Activated CD4-positive, alpha-beta T cell treated with anti-CD3 and anti-CD28 coated beads, Interleukin-2, amount 50 U/mL, for 48 hours (primary cell): ENCODE measurements at regions not wholly inside any gene's neighbourhood (a gene's known extent, or its start where the extent isn't known, plus 50 kb on each side); places are given as distances from the start of the nearest gene placed in this dataset.
"Not testable (repeated sequence)": the region's sequence is repeated elsewhere in the genome, so short reads cannot be mapped to it uniquely, and the experiment has no call there.

Experiments
- DNase-seq, 2 experiments: peaks; one replicate each; pipeline ENCODE4 v3.0.0-alpha.2; 2020

DNA sequence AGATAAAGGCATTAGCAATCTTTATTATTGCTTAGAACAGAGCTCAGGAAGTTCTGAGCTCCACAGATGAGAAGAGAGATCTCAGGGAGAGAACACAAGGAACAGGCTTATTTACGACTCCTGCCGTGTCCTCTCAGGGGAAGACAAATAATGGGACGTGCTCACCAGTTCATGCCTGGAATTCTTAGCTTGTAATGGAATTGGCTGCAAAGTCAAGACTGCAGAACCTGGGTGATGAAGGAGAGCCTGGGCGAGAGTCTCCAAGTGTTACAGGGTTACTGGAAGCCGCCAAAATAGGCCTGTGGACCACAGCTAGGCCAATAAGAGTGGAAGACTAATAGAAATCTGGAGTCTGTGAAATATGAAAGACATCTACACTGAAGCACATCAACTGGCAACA is 174.5 kb upstream of the ADAMTSL1 start:
- DNase-seq = no peak

GRCh38 chr9:18305167-18305806 is 168.7 kb upstream of the ADAMTSL1 start:
- not testable (repeated sequence) for DNase-seq

DNA sequence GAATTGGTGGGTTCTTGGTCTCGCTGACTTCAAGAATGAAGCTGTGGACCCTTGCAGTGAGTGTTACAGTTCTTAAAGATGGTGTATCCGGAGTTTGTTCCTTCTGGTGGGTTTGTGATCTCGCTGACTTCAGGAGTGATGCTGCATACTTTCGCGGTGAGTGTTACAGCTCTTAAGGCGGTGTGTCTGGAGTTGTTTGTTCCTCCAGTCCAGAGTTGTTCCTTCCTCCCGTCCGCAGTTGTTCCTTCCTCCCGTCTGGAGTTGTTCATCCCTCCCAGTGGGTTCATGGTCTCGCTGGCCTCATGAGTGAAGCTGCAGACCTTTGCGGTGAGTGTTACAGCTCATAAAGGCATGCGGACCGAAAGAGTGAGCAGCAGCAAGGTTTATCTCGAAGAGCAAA is 159.6 kb upstream of the ADAMTSL1 start:
- no peak for DNase-seq

DNA sequence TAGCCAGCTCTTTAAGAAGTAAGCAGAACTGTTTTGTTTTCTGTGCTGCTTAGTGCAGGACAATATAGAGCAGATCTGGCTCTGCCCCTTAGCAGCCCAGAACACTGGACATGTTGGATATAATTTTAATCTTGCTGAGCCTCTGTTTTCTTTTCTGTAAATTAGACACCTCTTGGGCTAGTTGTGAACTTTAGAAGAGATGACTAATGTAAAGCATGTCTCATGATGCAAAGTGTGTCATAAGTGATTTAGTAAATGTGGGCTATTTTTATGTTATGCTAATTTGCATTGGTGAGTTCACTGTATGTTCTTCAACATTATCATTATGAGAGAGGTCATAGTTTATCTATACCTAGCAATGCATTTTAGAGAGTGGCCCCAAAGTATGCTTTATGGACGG is 156.1 kb upstream of the ADAMTSL1 start:
- no peak for DNase-seq

GRCh38 chr9:18319918-18320445 is 154.0 kb upstream of the ADAMTSL1 start:
- no peak for DNase-seq

DNA sequence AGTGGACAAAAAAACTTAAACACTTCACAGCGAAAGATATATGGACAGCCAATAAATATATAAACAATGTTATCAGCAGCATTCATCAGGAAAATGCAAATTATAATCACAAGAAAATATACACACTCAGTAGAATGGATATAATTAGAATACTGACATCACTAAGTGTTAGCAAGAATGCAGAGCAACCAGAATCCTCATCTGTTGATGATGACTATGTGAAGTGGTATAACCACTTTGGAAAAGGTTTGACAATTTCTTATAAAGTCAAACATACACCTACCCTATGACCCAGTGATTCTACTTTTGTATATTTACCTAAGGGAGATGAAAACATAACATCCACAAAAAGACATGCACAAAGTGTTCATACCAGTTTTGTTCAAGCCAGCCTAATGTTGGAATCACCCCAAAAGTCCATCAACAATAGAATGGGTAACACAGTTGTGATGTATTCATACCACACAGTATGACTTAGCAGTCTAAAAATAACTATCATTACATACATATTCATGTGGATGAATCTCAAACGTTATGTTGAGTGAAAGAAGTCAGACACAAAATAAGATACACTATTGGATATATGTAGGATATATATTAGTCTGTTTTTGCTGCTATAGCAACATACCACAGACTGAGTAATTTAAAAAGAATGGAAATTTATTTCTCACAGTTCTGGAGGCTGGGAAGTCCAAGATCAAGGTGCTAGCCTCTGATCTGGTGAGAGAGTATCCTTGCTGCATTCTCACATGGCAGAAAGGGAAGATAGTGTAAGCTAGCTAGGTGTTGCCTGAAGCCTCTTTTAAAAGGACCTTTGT is 148.8 kb upstream of the ADAMTSL1 start:
- DNase-seq = no peak

DNA sequence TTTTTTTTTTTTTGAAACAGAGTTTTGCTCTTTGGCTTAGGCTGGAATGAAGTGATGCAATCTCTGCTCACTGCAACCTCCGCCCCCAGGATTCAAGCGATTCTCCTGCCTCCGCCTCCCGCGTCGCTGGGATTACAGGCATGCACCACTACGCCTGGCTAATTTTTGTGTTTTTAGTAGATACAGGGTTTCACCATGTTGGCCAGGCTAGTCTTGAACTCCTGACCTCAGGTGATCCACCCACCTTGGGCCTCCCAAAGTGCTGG is 148.3 kb upstream of the ADAMTSL1 start:
- not testable (repeated sequence) for DNase-seq

GRCh38 chr9:18327121-18327520 is 146.8 kb upstream of the ADAMTSL1 start:
- no peak for DNase-seq

GRCh38 chr9:18330401-18331309 is 143.3 kb upstream of the ADAMTSL1 start:
- DNase-seq = no peak

- DNase-seq = no peak
Measured at GRCh38 chr9:18331310-18331684, 142.7 kb upstream of the ADAMTSL1 start.

DNA sequence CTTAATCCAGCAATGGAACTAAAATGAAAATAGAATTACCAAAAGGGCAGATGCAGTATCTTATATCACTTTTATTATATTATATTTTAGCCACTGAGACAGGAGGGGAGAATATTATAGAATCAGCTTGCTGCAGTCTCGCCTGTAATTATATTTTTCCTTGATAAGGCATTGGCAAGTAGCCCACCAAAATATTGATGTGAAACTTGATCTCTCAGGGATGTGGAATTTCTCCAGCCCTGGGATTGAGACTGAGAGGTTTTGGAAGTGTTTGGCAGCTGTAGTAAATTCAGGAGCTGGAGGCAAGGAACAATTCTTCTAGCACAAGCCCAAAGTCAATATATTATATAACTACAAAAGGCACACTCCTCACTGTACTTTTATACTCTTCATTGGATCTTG is 142.1 kb upstream of the ADAMTSL1 start:
- no peak for DNase-seq

DNA sequence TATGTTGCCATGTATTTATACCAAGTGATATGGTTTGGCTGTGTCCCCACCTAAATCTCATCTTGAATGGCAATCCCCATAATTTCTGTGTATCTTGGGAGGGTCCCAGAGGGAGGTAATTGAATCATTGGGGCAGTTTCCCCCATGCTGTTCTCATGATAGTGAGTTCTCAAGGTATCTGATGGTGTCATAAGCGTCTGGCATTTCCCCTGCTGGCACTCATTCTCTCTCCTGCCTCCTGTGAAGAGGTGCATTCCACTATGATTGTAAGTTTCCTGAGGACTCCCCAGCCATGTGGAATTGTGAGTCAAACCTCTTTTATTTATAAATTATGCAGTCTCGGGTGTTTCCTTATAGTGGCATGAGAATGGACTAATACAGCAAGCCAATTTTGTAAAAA is 140.8 kb upstream of the ADAMTSL1 start:
- no peak for DNase-seq

DNA sequence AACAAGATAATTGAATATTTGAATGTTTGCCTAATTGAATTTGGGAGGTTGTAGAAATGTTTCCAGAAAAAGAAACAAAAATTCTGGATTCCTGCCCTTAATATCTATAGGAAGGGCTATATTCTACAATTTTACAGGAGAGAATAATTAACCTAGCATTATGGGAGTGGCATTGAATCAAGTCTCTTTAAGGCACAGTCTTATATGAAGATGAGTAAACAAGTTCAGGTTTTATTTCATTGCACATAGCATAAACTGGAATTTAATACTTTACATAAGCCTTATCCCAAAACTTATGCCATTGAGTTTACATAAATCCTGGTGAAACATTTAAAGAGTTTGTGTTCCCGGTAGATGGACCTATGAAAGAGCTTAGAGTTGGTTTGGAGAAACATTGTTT is 138.1 kb upstream of the ADAMTSL1 start:
- no peak for DNase-seq

DNA sequence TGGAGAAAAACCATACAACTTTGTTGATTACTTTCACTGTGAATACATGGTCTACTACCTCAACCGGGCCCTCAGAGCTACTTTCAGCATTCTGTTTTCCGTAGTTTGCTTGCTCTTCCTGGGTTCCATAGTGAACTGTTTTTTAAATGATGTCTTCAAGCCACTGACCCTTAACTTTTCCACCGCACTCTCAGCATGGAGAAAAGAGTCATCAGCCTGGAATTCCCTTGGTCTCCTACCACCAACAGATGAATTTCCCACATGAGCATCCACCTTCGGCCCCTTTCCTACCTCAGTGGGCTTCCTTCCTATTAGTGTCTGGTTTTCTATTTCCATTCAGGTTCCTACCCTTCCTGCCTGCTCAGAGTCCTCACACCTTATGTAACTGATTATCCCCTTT is 135.9 kb upstream of the ADAMTSL1 start:
- DNase-seq = no peak

- DNase-seq = no peak
Measured at GRCh38 chr9:18343784-18344183, 130.2 kb upstream of the ADAMTSL1 start.

- DNase-seq = no peak
Measured at GRCh38 chr9:18346745-18347144, 127.2 kb upstream of the ADAMTSL1 start.

- no peak for DNase-seq
Measured at GRCh38 chr9:18347386-18348082, 126.4 kb upstream of the ADAMTSL1 start.

GRCh38 chr9:18348083-18348475 is 125.9 kb upstream of the ADAMTSL1 start:
- no peak for DNase-seq

- no peak for DNase-seq
Measured at GRCh38 chr9:18349530-18349929, 124.4 kb upstream of the ADAMTSL1 start.

DNA sequence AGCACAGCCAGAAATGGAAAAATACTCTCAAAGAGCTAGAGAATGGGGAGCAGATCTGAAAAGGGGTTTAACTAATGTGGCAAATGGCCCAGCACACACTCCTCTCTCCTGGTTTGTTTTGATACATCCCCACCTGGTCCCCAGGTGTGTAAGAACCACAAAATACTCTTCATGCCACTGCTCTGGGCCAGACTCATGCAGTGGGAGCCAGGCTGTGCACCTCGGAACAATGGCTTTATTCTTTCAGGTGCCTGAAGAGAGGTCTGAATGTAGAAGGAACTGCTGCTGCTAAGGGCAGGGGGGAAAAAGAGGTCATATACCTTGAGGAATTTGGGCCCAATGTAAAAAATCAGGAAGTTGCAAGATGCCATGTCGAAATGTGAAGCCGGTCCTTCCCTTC is 123.9 kb upstream of the ADAMTSL1 start:
- DNase-seq = no peak

GRCh38 chr9:18350995-18351595 is 122.9 kb upstream of the ADAMTSL1 start:
- DNase-seq = no peak

DNA sequence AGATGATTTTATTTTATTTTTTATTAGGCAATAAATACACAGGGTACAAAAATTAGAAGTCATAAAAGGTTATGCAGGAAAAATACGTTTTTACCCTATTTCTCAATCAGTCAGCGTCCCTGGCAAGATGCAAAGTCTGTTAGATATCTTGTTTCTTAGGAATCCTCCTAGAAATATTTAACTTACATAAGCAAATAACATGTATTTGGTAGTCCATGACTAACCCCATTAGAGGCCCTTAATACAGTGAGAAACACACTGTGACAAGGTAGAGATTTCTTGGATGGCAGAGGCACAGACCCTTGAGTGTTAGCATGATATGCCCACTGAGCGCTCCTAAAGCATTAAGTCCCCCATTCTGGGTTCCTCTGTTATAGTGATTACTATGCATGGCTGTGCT is 121.2 kb upstream of the ADAMTSL1 start:
- no peak for DNase-seq

DNA sequence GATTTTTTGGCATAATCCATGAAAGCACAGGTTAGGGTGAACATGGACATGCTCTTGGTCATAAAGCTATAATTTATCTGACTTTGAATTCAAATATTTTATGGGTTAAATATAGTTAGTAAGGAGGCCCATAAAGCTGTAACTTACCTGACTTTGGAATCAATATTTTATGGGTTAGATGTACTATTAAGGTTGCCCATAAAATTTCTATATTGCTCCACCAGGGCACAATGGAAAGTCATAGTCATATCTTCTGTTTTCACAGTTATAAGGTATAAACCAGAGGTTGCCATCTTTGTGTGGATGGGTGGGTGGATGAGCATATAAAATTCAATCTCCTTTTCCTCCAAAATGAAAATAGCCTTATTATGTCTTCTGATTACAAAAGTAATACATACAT is 120.5 kb upstream of the ADAMTSL1 start:
- DNase-seq = no peak
